Prostate gland (tissue), 2 donors: ENCODE measurements at regions not wholly inside any gene's neighbourhood (a gene's known extent, or its start where the extent isn't known, plus 50 kb on each side); places are given as distances from the start of the nearest gene placed in this dataset.

Source experiments
- DNase-seq: peaks from one replicate; pipeline ENCODE4 v3.0.0-alpha.2; 2019; ENCODE audit warnings: low spot score
- H3K27ac ChIP-seq, 2 donors: fragments of 200-600 bp; sonication (generic); 2 replicates each; pipeline ENCODE4 v1.5.1; 2017 to 2019
- H3K27me3 ChIP-seq: fragments of 200-600 bp; sonication (generic); replicated peaks from 2 replicates; pipeline ENCODE4 v1.5.1; 2019; ENCODE audit not compliant: insufficient read depth
- H3K36me3 ChIP-seq, 2 donors: fragments of 200-600 bp; sonication (generic); 1 replicate in 1 of 2; 2 replicates in 1 of 2; pipeline versions ENCODE4 v1.5.1 to v1.8.1; 2017 to 2019
- H3K4me1 ChIP-seq: fragments of 200-600 bp; sonication (generic); replicated peaks from 2 replicates; pipeline ENCODE4 v1.5.1; 2019
- H3K4me3 ChIP-seq, 2 donors: fragments of 200-600 bp; sonication (generic); 2 replicates each; pipeline ENCODE4 v1.5.1; 2017 to 2019
- H3K9me3 ChIP-seq: fragments of 200-600 bp; sonication (generic); 2 replicates; pipeline ENCODE4 v1.5.1; 2017
- POLR2A ChIP-seq: fragments of 450-650 bp; IDR thresholded peaks from one replicate; pipeline ENCODE4 v1.6.1; 2016; ENCODE audit warnings: antibody characterized with exemption, mild to moderate bottlenecking
- POLR2AphosphoS5 ChIP-seq: sonication (generic); formaldehyde crosslinking; IDR thresholded peaks from one replicate; pipeline ENCODE4 v1.6.1; 2017; ENCODE audit warnings: antibody characterized with exemption
- WGBS: methylation state at CpG from one replicate; pipeline ENCODE4 v1.1.5; 2018; 5-methylcytosine and 5-hydroxymethylcytosine counted together
- intact Hi-C: fragments of 100-400 bp; cut with DNase I; formaldehyde crosslinking; loops from one replicate; pipeline ENCODE4 v1.14.2; 2022
- TF ChIP-seq, protein P1 (sequence below), 4 experiments: fragments of 200-600 bp in 2 of 4; fragments of 450-650 bp in 2 of 4; sonication (generic) in 2 of 4; IDR thresholded peaks; 1 replicate in 3 of 4; 2 replicates in 1 of 4; pipeline ENCODE4 v1.5.1; 2016 to 2019; ENCODE audit warnings: antibody characterized with exemption in 4 of 4, mild to moderate bottlenecking in 2 of 4, moderate library complexity in 2 of 4

DNA sequence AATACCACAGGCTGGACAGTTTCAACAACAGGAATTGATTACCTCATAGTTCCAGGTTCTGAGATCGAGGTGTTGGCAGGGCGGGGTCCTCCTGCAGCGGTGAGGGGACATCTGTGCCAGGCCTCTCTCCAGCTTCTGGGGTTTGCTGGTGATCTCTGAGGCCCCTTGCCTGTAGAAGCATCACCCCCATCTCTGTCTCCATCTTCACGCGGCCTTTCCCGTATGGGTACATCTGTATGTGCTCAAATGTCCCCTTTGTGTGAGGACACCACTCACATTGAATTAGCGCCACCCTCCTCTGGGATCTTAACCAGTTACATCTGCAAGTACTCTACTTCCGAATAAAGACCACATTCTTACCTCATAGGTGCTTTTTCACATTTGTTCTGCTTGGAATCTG is 1029.9 kb downstream of the BRD1 start:
- H3K27me3 ChIP-seq: peaks cover 2% of the 10 kb centered on the region
- no peaks in the 10 kb centered on the region for H3K9me3 ChIP-seq
- no peak overlapping the region for H3K4me3 ChIP-seq
- H3K36me3 ChIP-seq: no peaks in the 10 kb centered on the region
- no peak overlapping the region for H3K27ac ChIP-seq
- WGBS: 94% methylated on average over 8 of the region's 8 CpGs
- no peaks in the 10 kb centered on the region for H3K4me1 ChIP-seq
- TF ChIP-seq POLR2A: no peak
- TF ChIP-seq, protein P1, sequence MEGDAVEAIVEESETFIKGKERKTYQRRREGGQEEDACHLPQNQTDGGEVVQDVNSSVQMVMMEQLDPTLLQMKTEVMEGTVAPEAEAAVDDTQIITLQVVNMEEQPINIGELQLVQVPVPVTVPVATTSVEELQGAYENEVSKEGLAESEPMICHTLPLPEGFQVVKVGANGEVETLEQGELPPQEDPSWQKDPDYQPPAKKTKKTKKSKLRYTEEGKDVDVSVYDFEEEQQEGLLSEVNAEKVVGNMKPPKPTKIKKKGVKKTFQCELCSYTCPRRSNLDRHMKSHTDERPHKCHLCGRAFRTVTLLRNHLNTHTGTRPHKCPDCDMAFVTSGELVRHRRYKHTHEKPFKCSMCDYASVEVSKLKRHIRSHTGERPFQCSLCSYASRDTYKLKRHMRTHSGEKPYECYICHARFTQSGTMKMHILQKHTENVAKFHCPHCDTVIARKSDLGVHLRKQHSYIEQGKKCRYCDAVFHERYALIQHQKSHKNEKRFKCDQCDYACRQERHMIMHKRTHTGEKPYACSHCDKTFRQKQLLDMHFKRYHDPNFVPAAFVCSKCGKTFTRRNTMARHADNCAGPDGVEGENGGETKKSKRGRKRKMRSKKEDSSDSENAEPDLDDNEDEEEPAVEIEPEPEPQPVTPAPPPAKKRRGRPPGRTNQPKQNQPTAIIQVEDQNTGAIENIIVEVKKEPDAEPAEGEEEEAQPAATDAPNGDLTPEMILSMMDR (IDR thresholded peaks at IDR 0.05): no peak
- no peak for TF ChIP-seq POLR2AphosphoS5
- intact Hi-C loops: no loop called here
- DNase-seq: no peak

DNA sequence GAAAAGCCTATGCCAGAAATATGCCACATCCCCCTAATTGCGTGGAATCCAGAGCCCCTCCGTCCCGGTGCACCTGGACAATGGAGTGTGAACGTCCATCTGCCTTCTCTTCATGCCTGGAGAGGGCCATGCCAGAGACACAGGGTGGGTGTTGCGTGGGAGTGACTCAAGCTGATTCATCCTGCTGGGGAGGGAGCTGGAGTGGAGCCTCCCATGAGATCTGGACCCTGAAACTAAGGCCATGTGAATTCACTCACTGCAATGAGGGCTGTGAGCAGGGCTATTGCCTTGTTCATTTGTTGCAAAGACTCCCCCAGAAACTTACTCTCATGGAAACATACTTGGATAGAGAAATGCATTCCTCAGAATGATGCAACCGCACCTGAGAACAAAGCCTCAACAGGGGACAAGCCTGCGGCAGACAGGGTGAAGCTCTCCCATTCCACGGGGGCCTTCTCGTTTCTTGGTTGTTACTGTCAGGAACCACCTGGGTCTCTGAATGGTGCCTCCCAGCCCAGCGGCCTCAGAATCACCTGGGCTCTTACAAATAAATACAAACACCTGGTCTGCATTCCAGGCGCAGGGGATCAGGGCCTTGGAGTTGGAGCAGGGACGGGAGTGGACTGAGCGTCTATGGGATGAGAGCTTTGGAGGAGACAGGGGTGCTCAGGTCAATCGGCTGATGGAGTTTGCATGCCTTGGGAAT is 1031.2 kb downstream of the BRD1 start:
- Histone ChIP-seq H3K9me3 (no peaks in the 10 kb centered on the region), H3K27ac (no peak overlapping the region), H3K4me3 (no peak overlapping the region), H3K4me1 (no peaks in the 10 kb centered on the region), H3K27me3 (peaks cover 2% of the 10 kb centered on the region), H3K36me3 (no peaks in the 10 kb centered on the region)
- TF ChIP-seq POLR2AphosphoS5 (no peak), POLR2A (no peak)
- TF ChIP-seq, protein P1 (IDR thresholded peaks at IDR 0.05): no peak
- intact Hi-C loops: no loop called here
- WGBS: 71% methylated on average over 14 of the region's 14 CpGs
- DNase-seq: no peak

DNA sequence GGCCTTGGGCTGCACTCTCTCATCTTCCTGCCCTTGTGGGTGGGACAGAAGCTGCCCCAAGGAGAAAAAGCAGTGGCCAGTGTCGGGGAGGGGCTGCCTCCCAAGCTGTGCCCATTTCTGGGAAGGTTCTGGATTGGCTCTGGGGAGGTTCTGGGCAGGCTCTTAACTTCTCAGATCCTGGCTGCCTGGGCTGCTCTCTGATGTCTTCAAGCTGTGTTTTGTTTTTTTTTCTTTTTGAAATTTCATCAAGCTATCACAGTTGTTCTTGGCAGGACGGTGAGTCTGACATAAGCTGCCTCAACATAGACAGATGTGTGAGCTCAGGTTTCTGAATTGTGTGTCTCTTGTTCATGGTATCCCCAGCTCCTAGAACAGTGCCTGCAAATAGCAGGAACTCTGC is 1032.0 kb downstream of the BRD1 start:
- no peak for TF ChIP-seq POLR2A
- no peak for TF ChIP-seq POLR2AphosphoS5
- TF ChIP-seq, protein P1 (IDR thresholded peaks at IDR 0.05): no peak
- WGBS: 25% methylated on average over 2 of the region's 2 CpGs
- Histone ChIP-seq H3K27me3 (peaks cover 2% of the 10 kb centered on the region), H3K4me3 (no peak overlapping the region), H3K36me3 (no peaks in the 10 kb centered on the region), H3K9me3 (no peaks in the 10 kb centered on the region), H3K27ac (no peak overlapping the region), H3K4me1 (no peaks in the 10 kb centered on the region)
- no peak for DNase-seq
- intact Hi-C loops: no loop called here

DNA sequence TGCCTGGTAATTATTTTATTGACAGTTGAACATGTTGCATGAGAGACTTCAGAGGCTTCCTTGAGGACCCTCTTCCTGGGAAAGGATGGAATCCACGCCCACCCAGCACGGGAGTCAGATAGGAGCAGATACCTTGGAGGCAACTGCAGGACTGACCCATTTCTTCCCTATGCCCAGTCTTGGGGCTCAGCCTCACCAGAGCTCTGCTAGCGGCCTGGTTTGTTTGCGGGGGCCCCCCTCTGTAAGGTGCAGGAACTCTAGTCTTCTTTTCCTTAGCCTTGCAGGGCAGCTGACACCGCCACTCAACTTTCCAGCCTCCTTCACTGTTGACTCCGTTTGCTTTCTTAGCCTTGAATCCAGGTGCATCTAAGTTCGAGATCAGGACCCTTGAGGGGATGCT is 1032.8 kb downstream of the BRD1 start:
- peaks cover under 1% of the 10 kb centered on the region for H3K27me3 ChIP-seq
- no peak overlapping the region for H3K27ac ChIP-seq
- H3K4me3 ChIP-seq: no peak overlapping the region
- no peaks in the 10 kb centered on the region for H3K9me3 ChIP-seq
- DNase-seq: no peak
- WGBS: 84% methylated on average over 7 of the region's 7 CpGs
- TF ChIP-seq, protein P1 (IDR thresholded peaks at IDR 0.05): no peak
- TF ChIP-seq POLR2A (no peak), POLR2AphosphoS5 (no peak)
- intact Hi-C loops: no loop called here
- no peaks in the 10 kb centered on the region for H3K36me3 ChIP-seq
- no peaks in the 10 kb centered on the region for H3K4me1 ChIP-seq

DNA sequence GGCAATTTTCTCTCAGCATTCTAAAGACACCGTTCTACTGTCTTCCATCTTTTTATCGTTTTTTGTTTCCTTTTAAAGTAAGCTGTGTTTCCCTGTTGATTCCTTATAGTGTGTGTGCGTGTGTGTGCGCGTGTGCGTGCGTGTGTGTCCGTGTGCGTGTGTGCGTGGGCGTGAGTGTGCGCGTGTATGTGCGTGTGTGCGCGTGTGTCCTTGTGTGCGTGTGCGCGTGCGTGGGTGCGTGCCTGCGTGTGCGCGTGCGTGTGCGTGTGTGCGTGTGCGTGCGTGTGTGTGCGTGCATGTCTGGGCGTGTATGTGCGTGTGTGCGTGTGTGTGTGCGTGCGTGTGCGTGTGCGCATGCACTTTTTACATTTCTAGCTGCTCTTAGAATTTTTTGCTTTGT is 1033.7 kb downstream of the BRD1 start:
- H3K4me3 ChIP-seq: no peak overlapping the region
- H3K4me1 ChIP-seq: no peaks in the 10 kb centered on the region
- H3K36me3 ChIP-seq: no peaks in the 10 kb centered on the region
- no peaks in the 10 kb centered on the region for H3K9me3 ChIP-seq
- H3K27me3 ChIP-seq: no peaks in the 10 kb centered on the region
- no peak for DNase-seq
- no peak overlapping the region for H3K27ac ChIP-seq
- WGBS: 89% methylated on average over 37 of the region's 37 CpGs
- intact Hi-C loops: no loop called here
- TF ChIP-seq, protein P1 (IDR thresholded peaks at IDR 0.05): no peak
- TF ChIP-seq POLR2A: no peak
- TF ChIP-seq POLR2AphosphoS5: no peak
